OCI-LY7 (cell line): ENCODE measurements at regions not wholly inside any gene's neighbourhood (a gene's known extent, or its start where the extent isn't known, plus 50 kb on each side); places are given as distances from the start of the nearest gene placed in this dataset.

Source experiments
- BruUV-seq: library from RNA; stranded (reverse); fragments of 400-500 nt; replicated peaks from 2 replicates; lab custom pipeline; 2021; lab: Mats Ljungman, UMichigan
- CTCF ChIA-PET: fragments of 300-600 bp; sonication (Branson Sonifier 250); formaldehyde crosslinking; loops from one replicate; lab custom pipeline; 2022; ENCODE audit warnings: antibody characterized with exemption; ENCODE audit not compliant: unreplicated experiment; lab: Charles Lee
- POLR2A ChIA-PET: fragments of 300-600 bp; sonication (Branson Sonifier 250); formaldehyde crosslinking; loops from one replicate; lab custom pipeline; 2022; ENCODE audit warnings: antibody characterized with exemption; lab: Charles Lee
- DNase-seq: peaks from one replicate; pipeline ENCODE4 v3.0.0-alpha.2; 2015; ENCODE audit warnings: low spot score
- H2AFZ ChIP-seq: fragments of 200-600 bp; sonication (generic), shearing (Covaris generic); 2 replicates; pipeline ENCODE4 v1.6.1; 2014; ENCODE audit warnings: mild to moderate bottlenecking, antibody characterized with exemption, low read length, moderate library complexity
- H3K27ac ChIP-seq: fragments of 200-600 bp; sonication (generic); 2 replicates; pipeline ENCODE4 v1.5.1; 2014; ENCODE audit warnings: mixed run types, low read depth, mild to moderate bottlenecking, moderate library complexity, low read length, inconsistent platforms; ENCODE audit not compliant: poor library complexity, severe bottlenecking
- H3K36me3 ChIP-seq: fragments of 200-600 bp; sonication (generic); 2 replicates; pipeline ENCODE4 v1.6.1; 2014; ENCODE audit warnings: mild to moderate bottlenecking, antibody characterized with exemption, low read length, moderate library complexity, mixed read lengths; ENCODE audit not compliant: insufficient read depth
- H3K4me1 ChIP-seq: fragments of 200-600 bp; sonication (generic); 2 replicates; pipeline ENCODE4 v1.5.1; 2014; ENCODE audit warnings: mild to moderate bottlenecking, low read length; ENCODE audit not compliant: insufficient read depth, poor library complexity, severe bottlenecking
- H3K4me2 ChIP-seq: fragments of 200-600 bp; sonication (generic); 2 replicates; pipeline ENCODE4 v1.6.1; 2014; ENCODE audit warnings: mild to moderate bottlenecking, low read length
- H3K4me3 ChIP-seq: fragments of 200-600 bp; sonication (generic); 2 replicates; pipeline ENCODE4 v1.5.1; 2014; ENCODE audit warnings: mild to moderate bottlenecking, low read depth, low read length; ENCODE audit not compliant: poor library complexity, severe bottlenecking
- H3K79me2 ChIP-seq: fragments of 200-600 bp; sonication (generic); 2 replicates; pipeline ENCODE4 v1.6.1; 2016; ENCODE audit warnings: low read depth, mild to moderate bottlenecking, low read length, moderate library complexity, mixed read lengths; ENCODE audit not compliant: insufficient read depth
- H3K9me2 ChIP-seq: fragments of 200-600 bp; sonication (generic); 2 replicates; pipeline ENCODE4 v1.6.1; 2016; ENCODE audit warnings: mild to moderate bottlenecking, low read length, mixed read lengths; ENCODE audit not compliant: insufficient read depth
- H3K9me3 ChIP-seq: fragments of 200-600 bp; sonication (generic); 2 replicates; pipeline ENCODE4 v1.6.1; 2014; ENCODE audit warnings: mild to moderate bottlenecking, mixed run types, low read length, mixed read lengths
- H4K20me1 ChIP-seq: fragments of 200-600 bp; sonication (generic); 2 replicates; pipeline ENCODE4 v1.6.1; 2014; ENCODE audit warnings: mild to moderate bottlenecking, antibody characterized with exemption, low read length, moderate library complexity, mixed read lengths; ENCODE audit not compliant: insufficient read depth
- CTCF ChIP-seq: fragments of 200-600 bp; sonication (generic); conservative IDR thresholded peaks from 2 replicates; pipeline ENCODE4 v1.5.1; 2014; ENCODE audit warnings: mild to moderate bottlenecking, antibody characterized with exemption, low read length, moderate library complexity, mixed read lengths
- EZH2phosphoT487 ChIP-seq: fragments of 200-600 bp; sonication (generic); IDR thresholded peaks from 2 replicates; pipeline ENCODE4 v1.6.1; 2018; ENCODE audit warnings: low read depth, borderline replicate concordance, mild to moderate bottlenecking, mixed run types, antibody characterized with exemption, low read length, moderate library complexity, mixed read lengths
- intact Hi-C: fragments of 100-400 bp; cut with micrococcal nuclease; formaldehyde crosslinking; loops from one replicate; pipeline ENCODE4 v1.10.0; 2022; ENCODE audit not compliant: unreplicated experiment

DNA sequence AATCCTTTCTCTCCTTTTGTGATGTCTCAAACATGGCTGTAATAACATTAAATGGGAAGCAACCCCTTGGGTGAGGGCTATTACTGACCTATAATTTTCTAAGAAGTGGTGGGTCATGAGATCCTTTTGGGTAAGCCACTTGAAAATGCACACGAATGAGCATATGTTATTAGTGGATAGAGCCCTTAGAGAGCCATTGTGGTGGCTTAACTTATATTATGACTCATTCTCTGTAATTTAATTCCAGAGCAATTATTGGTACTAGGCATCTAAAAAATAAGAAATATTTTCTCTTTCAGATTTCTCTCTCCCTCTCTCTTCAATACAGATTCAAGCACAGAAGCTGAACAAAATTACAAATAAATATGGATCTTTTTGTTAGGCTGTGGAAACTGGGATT lies 1177.4 kb upstream of the PHF14 start:
- no peaks in the 10 kb centered on the region for H3K9me2 ChIP-seq
- no peak overlapping the region for H3K4me3 ChIP-seq
- intact Hi-C loops = no loop called here
- no peaks in the 10 kb centered on the region for H3K4me1 ChIP-seq
- H3K27ac ChIP-seq = no peak overlapping the region
- POLR2A ChIA-PET = interaction anchor here (0.6 kb wide), 1 partner anchor 171 kb away, joined by 3 read pairs; no protein-coding TSS in a partner anchor
- no peaks in the 10 kb centered on the region for H3K36me3 ChIP-seq
- no peaks in the 10 kb centered on the region for H3K79me2 ChIP-seq
- H3K4me2 ChIP-seq = no peak overlapping the region
- H2AFZ ChIP-seq = no peak overlapping the region
- no peaks in the 10 kb centered on the region for H4K20me1 ChIP-seq
- CTCF ChIA-PET = no interaction called here
- TF ChIP-seq CTCF (no peak), EZH2phosphoT487 (no peak)
- DNase-seq = no peak
- BruUV-seq = no TSS peak
- no peaks in the 10 kb centered on the region for H3K9me3 ChIP-seq

DNA sequence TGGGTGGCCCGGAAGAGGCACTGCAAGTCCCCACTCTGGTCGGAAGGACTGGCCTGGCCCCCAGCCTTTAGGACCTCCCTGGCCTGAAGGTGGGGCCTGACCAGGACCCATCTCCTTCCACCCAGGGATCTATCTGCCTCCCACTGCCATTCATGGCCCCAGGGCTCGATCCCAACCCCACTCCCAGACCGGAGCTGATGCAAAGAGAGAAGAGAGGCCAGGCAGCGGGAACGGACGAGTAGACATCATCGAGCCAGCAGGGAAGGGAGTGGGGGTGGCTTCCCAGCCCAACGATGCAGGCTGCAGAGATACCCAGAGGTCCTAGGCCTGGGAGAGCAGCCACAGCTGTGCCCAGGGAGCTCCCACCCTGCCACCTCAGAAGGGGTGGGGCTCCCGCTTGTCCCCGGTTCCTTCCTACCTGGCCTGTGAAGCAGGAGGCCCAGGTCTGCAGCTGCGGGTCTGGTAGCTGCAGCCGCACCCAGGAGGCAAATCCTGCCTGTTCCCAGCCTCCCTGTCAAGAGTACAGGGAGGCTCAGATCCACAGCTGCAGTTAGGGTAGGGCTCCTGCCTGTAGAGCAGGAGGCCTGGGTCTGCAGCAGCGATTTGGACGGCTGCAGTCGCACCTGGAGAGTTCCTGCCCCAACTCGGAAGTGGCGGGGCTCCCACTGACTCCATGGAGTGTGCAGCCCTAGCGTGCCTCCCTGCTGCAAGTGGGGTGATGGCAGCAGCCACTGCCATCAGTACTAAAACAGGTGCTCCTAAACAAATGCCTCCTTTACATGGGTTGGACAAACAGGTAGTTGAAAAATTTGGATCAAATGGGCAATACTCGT lies 1151.0 kb upstream of the PHF14 start:
- CTCF ChIA-PET = no interaction called here
- no TSS peak for BruUV-seq

More for the DNA sequence above, 1151.0 kb upstream of the PHF14 start:
- Histone ChIP-seq H3K4me2 (no peak overlapping the region), H3K36me3 (no peaks in the 10 kb centered on the region), H3K9me3 (no peaks in the 10 kb centered on the region), H3K27ac (no peak overlapping the region), H4K20me1 (no peaks in the 10 kb centered on the region), H3K4me1 (no peaks in the 10 kb centered on the region), H3K79me2 (no peaks in the 10 kb centered on the region), H2AFZ (no peak overlapping the region), H3K4me3 (no peak overlapping the region), H3K9me2 (no peaks in the 10 kb centered on the region; the same call in 1 of the 2 replicates)
- no peak for DNase-seq
- TF ChIP-seq CTCF (no peak), EZH2phosphoT487 (no peak)
- POLR2A ChIA-PET = interaction anchor here (0.7 kb wide), 1 partner anchor 40 kb away, joined by 3 read pairs; no protein-coding TSS in a partner anchor
- intact Hi-C loops = no loop called here
